BJ (cell line): ENCODE measurements at regions not wholly inside any gene's neighbourhood (a gene's known extent, or its start where the extent isn't known, plus 50 kb on each side); places are given as distances from the start of the nearest gene placed in this dataset.
"Not testable (repeated sequence)": the region's sequence is repeated elsewhere in the genome, so short reads cannot be mapped to it uniquely, and the experiment has no call there.

Experiments
- CTCF ChIA-PET: fragments of 350-600 bp; formaldehyde crosslinking; extraction: SDS; loops from one replicate; lab custom pipeline; 2021; ENCODE audit warnings: antibody characterized with exemption, inconsistent platforms; lab: Yijun Ruan, JAX
- POLR2A ChIA-PET: fragments of 300-600 bp; sonication (Branson Sonifier 250); formaldehyde crosslinking; extraction: SDS; loops from one replicate; lab custom pipeline; 2021; ENCODE audit warnings: antibody characterized with exemption; lab: Charles Lee
- DNase-seq: peaks from one replicate; pipeline ENCODE4 v3.0.0-alpha.2; 2011; ENCODE audit warnings: low read depth
- H3K27me3 ChIP-seq: 2 replicates; pipeline ENCODE4 v1.6.0; 2011; ENCODE audit warnings: low read length; ENCODE audit not compliant: control insufficient read depth, insufficient read depth
- H3K36me3 ChIP-seq: 2 replicates; pipeline ENCODE4 v1.5.1; 2011; ENCODE audit warnings: low read length; ENCODE audit not compliant: control insufficient read depth, insufficient read depth
- H3K4me3 ChIP-seq: 2 replicates; pipeline ENCODE4 v1.5.1; 2011; ENCODE audit warnings: low read depth, mild to moderate bottlenecking, control low read depth, low read length
- TF ChIP-seq, protein P1 (sequence below): IDR thresholded peaks from 2 replicates; pipeline ENCODE4 v1.5.1; 2011; ENCODE audit warnings: low read depth, mild to moderate bottlenecking, control low read depth, inconsistent platforms, low read length, moderate library complexity; ENCODE audit not compliant: insufficient read depth

DNA sequence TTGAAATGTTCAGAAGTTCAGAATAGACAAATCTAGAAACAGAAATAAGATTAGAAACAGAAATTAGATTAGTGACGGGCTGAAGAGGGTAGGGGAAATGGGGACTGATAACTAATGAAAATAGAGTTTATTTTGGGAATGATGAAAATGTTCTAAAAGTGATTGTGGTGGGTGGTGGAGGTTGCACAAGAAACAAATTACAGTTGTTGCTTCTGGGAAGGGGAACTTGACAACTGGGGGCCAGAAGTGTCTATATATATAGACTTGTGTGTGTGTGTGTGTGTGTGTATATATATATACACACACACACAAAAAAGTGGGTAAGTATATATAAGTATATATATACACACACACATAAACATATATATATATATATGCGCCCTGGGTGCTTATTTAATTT, 86.5 kb upstream of the RREB1 start:
- ChIA-PET POLR2A (no interaction called here), CTCF (no interaction called here)
- no peak overlapping the region for H3K4me3 ChIP-seq
- no peak for DNase-seq
- no peaks in the 10 kb centered on the region for H3K36me3 ChIP-seq
- no peaks in the 10 kb centered on the region for H3K27me3 ChIP-seq
- TF ChIP-seq, protein P1, sequence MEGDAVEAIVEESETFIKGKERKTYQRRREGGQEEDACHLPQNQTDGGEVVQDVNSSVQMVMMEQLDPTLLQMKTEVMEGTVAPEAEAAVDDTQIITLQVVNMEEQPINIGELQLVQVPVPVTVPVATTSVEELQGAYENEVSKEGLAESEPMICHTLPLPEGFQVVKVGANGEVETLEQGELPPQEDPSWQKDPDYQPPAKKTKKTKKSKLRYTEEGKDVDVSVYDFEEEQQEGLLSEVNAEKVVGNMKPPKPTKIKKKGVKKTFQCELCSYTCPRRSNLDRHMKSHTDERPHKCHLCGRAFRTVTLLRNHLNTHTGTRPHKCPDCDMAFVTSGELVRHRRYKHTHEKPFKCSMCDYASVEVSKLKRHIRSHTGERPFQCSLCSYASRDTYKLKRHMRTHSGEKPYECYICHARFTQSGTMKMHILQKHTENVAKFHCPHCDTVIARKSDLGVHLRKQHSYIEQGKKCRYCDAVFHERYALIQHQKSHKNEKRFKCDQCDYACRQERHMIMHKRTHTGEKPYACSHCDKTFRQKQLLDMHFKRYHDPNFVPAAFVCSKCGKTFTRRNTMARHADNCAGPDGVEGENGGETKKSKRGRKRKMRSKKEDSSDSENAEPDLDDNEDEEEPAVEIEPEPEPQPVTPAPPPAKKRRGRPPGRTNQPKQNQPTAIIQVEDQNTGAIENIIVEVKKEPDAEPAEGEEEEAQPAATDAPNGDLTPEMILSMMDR: no peak

DNA sequence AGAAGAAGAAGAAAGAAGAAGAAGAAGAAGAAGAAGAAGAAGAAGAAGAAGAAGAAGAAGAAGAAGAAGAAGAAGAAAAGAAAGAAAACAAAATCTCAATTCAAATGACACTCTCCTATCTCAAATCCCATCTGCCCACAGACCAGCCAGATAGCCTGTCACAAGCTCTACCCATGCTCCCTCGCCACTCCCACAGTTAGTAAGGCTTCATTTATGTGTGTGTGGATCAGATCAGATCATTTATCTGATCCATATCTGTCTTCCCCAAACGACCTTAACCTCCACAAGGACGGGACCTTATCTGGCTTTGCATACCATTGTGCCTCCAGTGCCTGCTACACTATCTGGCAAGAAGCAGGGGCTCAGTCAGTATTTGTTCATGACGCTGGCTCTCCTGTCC, 81.9 kb upstream of the RREB1 start:
- ChIA-PET POLR2A (no interaction called here), CTCF (no interaction called here)
- DNase-seq: no peak
- Histone ChIP-seq H3K27me3 (no peaks in the 10 kb centered on the region), H3K4me3 (no peak overlapping the region), H3K36me3 (no peaks in the 10 kb centered on the region)
- TF ChIP-seq, protein P1: no peak

DNA sequence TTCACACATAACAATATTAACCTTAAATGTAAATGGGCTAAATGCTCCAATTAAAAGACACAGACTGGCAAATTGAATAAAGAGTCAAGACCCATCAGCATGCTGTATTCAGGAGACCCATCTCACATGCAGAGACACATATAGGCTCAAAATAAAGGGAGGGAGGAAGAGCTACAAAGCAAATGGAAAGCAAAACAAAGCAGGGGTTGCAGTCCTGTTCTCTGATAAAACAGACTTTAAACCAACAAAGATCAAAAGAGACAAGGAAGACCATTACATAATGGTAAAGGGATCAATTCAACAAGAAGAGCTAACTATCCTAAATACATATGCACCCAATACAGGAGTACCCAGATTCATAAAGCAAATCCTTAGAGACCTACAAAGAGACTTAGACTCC, 78.8 kb upstream of the RREB1 start:
- H3K36me3 ChIP-seq, CTCF ChIA-PET, H3K27me3 ChIP-seq, POLR2A ChIA-PET, DNase-seq, H3K4me3 ChIP-seq: not testable (repeated sequence)

DNA sequence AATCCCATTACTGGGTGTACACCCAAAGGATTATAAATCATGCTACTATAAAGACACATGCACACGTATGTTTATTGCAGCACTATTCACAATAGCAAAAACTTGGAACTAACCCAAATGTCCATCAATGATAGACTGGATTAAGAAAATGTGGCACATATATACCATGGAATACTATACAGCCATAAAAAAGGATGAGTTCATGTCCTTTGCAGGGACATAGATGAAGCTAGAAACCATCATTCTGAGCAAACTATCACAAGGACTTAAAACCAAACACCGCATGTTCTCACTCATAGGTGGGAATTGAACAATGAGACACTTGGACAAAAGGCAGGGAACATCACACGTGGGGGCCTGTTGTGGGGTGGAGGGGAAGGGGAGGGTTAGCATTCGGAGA, 76.8 kb upstream of the RREB1 start:
- DNase-seq, POLR2A ChIA-PET, H3K36me3 ChIP-seq, H3K4me3 ChIP-seq, H3K27me3 ChIP-seq, CTCF ChIA-PET: not testable (repeated sequence)

DNA sequence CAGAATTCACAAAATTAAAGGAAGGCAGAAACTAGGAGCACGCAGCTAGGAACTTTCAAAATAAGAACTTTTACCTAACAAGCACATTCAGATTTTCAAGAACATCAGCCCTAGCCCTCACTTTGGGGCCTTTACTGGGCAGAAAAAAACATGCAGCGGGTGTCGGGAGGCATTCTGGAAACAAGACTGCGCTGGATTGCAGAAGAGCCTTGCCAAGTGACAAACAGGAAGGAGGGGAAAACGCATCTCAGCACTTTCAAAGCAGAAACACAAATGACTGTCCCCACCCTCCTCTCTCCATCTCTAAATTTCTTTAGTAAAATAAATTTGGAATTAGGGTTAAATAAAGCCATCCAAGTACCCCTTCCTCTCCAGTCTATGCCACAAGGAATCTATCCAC, 74.6 kb upstream of the RREB1 start:
- Histone ChIP-seq H3K27me3 (no peaks in the 10 kb centered on the region), H3K36me3 (no peaks in the 10 kb centered on the region), H3K4me3 (no peak overlapping the region)
- POLR2A ChIA-PET: no interaction called here
- TF ChIP-seq, protein P1: no peak
- CTCF ChIA-PET: interaction anchor here (1.4 kb wide), 1 partner anchor 16 kb away, joined by 3 read pairs; no protein-coding TSS in a partner anchor
- DNase-seq: no peak

DNA sequence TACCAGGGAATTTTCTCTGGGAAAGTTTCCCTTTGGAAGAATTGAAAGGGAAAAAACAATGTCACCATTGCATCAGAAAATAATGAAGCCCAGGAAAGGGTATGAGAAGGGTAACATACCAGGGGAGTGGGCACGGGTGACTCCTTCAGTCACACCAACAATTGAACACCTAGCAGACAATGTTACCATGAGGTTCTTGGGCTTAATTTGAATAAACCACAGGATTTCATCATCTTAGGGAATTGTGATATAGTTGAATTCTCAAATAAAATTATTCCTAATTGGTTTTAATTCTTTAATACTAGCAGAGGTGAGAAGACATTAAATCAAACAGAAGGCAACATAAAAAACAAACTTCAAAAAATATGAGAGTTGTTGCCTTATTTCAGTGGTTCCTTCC, 73.7 kb upstream of the RREB1 start:
- ChIA-PET POLR2A (no interaction called here), CTCF (interaction anchor here (1.4 kb wide), 1 partner anchor 15 kb away, joined by 3 read pairs; no protein-coding TSS in a partner anchor)
- Histone ChIP-seq H3K4me3 (no peak overlapping the region), H3K27me3 (no peaks in the 10 kb centered on the region), H3K36me3 (no peaks in the 10 kb centered on the region)
- DNase-seq: no peak
- TF ChIP-seq, protein P1: no peak
